H1 (cell line): ENCODE measurements at regions not wholly inside any gene's neighbourhood (a gene's known extent, or its start where the extent isn't known, plus 50 kb on each side); places are given as distances from the start of the nearest gene placed in this dataset.

Experiments
- CHD2 ChIP-seq: IDR thresholded peaks from 2 replicates; pipeline ENCODE4 v1.6.1; 2012; ENCODE audit warnings: low read length, improper control_type of control experiment
- CHD7 ChIP-seq: fragments of 300-600 bp; sonication (generic); IDR thresholded peaks from 2 replicates; pipeline ENCODE4 v1.7.1; 2012; ENCODE audit warnings: low read length, moderate library complexity, mild to moderate bottlenecking, inconsistent platforms; ENCODE audit not compliant: insufficient replicate concordance
- CTCF ChIP-seq, 3 experiments: IDR thresholded peaks; 1 replicate in 2 of 3; 2 replicates in 1 of 3; pipeline versions ENCODE4 v1.5.1 to v1.6.1; 2011; ENCODE audit warnings: low read length in 3 of 3, mild to moderate bottlenecking in 3 of 3, inconsistent platforms in 2 of 3, low read depth in 1 of 3, moderate library complexity in 1 of 3; ENCODE audit not compliant: insufficient read depth in 1 of 3; ENCODE audit errors: control extremely low read depth in 1 of 3
- GTF2F1 ChIP-seq: IDR thresholded peaks from 2 replicates; pipeline ENCODE4 v1.6.1; 2012; ENCODE audit warnings: low read depth, low read length, improper control_type of control experiment, borderline replicate concordance
- HDAC6 ChIP-seq: IDR thresholded peaks from one replicate; pipeline ENCODE4 v1.7.1; 2012; ENCODE audit warnings: low read depth, mild to moderate bottlenecking, inconsistent platforms, low read length, moderate library complexity
- RXRA ChIP-seq: IDR thresholded peaks from 2 replicates; pipeline ENCODE4 v1.6.1; 2011; ENCODE audit warnings: low read depth, mild to moderate bottlenecking, low read length, moderate library complexity; ENCODE audit not compliant: insufficient read depth

GRCh38 chr6:154617175-154617574, 106.7 kb upstream of the CNKSR3 start (continued):
- TF ChIP-seq CHD7: no peak
- no peak for TF ChIP-seq HDAC6
- TF ChIP-seq CTCF (IDR thresholded peaks at IDR 0.05; ENCODE audit: control extremely low read depth in 1 of 3, insufficient read depth in 1 of 3, low read depth in 1 of 3, low read length in 3 of 3): no peak
- no peak for TF ChIP-seq GTF2F1
- no peak for TF ChIP-seq CHD2
- TF ChIP-seq RXRA: no peak
